ENCODE measurements at regions not wholly inside any gene's neighbourhood (a gene's known extent, or its start where the extent isn't known, plus 50 kb on each side); places are given as distances from the start of the nearest gene placed in this dataset.

DNA sequence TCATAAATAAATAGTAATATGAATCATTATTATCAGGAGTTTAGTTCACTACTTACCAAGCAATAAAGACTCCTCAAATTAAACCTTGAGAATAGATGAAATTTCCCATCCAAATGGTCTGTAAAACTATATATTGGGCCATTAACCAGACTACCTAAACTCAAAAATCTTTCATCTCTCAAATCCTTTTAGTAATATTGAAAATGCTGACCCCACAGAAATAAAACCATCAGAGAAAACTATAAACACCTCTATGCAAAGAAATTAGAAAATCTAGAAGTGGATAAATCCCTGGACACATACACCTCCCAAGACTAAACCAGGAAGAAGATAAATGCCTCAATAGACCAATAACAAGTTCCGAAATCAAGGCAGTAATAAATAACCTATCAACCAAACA, 723.2 kb downstream of the TLE4 start:
- H3K27ac ChIP-seq, result no peak overlapping the region
- no peaks in the 10 kb centered on the region for H3K27me3 ChIP-seq (ENCODE audit: insufficient read depth, low read depth)
- no peak overlapping the region for H3K4me3 ChIP-seq
- H4K20me1 ChIP-seq (ENCODE audit: insufficient read depth), result no peaks in the 10 kb centered on the region
- no peaks in the 10 kb centered on the region for H3K36me3 ChIP-seq (ENCODE audit: low read depth)
- DNase-seq, result no peak
- no peaks in the 10 kb centered on the region for H3F3A ChIP-seq (ENCODE audit: insufficient read depth, low read depth)
- H3K9me2 ChIP-seq (ENCODE audit: insufficient read depth), result no peaks in the 10 kb centered on the region
- H3K79me2 ChIP-seq (ENCODE audit: low read depth), result no peaks in the 10 kb centered on the region
- H2AFZ ChIP-seq, result no peak overlapping the region
- CTCF ChIA-PET, result no interaction called here
- intact Hi-C loops (cut with micrococcal nuclease; ENCODE audit: unreplicated experiment), result no loop called here
- H3K4me2 ChIP-seq, result no peak overlapping the region
- TF ChIP-seq, protein P1, sequence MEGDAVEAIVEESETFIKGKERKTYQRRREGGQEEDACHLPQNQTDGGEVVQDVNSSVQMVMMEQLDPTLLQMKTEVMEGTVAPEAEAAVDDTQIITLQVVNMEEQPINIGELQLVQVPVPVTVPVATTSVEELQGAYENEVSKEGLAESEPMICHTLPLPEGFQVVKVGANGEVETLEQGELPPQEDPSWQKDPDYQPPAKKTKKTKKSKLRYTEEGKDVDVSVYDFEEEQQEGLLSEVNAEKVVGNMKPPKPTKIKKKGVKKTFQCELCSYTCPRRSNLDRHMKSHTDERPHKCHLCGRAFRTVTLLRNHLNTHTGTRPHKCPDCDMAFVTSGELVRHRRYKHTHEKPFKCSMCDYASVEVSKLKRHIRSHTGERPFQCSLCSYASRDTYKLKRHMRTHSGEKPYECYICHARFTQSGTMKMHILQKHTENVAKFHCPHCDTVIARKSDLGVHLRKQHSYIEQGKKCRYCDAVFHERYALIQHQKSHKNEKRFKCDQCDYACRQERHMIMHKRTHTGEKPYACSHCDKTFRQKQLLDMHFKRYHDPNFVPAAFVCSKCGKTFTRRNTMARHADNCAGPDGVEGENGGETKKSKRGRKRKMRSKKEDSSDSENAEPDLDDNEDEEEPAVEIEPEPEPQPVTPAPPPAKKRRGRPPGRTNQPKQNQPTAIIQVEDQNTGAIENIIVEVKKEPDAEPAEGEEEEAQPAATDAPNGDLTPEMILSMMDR (conservative IDR thresholded peaks at IDR 0.05), result no peak
- no peak for TF ChIP-seq EZH2 (IDR thresholded peaks at IDR 0.05; ENCODE audit: low read depth)
- no peaks in the 10 kb centered on the region for H3K4me1 ChIP-seq (replicated peaks; ENCODE audit: insufficient read depth)
- POLR2A ChIA-PET (ENCODE audit: unreplicated experiment), result no interaction called here
- H3K9me3 ChIP-seq (ENCODE audit: insufficient read depth, low read depth), result no peaks in the 10 kb centered on the region
- no TSS peak for BruUV-seq (replicated peaks)

DNA sequence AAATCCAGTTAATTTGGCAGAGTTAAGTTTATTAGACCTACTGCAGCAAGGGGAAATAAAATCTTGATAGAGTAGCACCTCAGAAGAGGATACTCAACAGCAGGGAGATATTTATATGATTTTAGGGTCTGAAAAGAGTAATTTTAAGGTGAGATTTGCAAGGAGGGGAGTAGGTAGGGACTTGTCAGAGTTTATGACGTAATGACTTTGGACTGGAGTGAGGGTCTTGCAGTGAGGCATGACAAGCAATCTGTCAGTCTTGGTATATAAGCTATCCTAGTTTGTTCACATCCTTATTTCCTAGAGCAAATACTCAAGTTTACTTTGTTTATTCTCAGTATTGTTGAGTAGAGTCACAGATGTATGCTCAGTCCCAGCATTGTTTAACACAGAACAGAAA, 722.6 kb downstream of the TLE4 start:
- TF ChIP-seq, protein P1 (conservative IDR thresholded peaks at IDR 0.05), result no peak
- TF ChIP-seq EZH2 (IDR thresholded peaks at IDR 0.05; ENCODE audit: low read depth), result no peak
- Histone ChIP-seq H2AFZ (no peak overlapping the region), H3K27ac (no peak overlapping the region), H3K4me1 (replicated peaks; ENCODE audit: insufficient read depth) (no peaks in the 10 kb centered on the region), H3K79me2 (ENCODE audit: low read depth) (no peaks in the 10 kb centered on the region), H3K9me3 (ENCODE audit: insufficient read depth, low read depth) (no peaks in the 10 kb centered on the region), H3K27me3 (ENCODE audit: insufficient read depth, low read depth) (no peaks in the 10 kb centered on the region), H4K20me1 (ENCODE audit: insufficient read depth) (no peaks in the 10 kb centered on the region), H3K4me3 (no peak overlapping the region), H3K36me3 (ENCODE audit: low read depth) (no peaks in the 10 kb centered on the region), H3K9me2 (ENCODE audit: insufficient read depth) (no peaks in the 10 kb centered on the region), H3K4me2 (no peak overlapping the region), H3F3A (ENCODE audit: insufficient read depth, low read depth) (no peaks in the 10 kb centered on the region)
- CTCF ChIA-PET, result no interaction called here
- intact Hi-C loops (cut with micrococcal nuclease; ENCODE audit: unreplicated experiment), result no loop called here
- no TSS peak for BruUV-seq (replicated peaks)
- POLR2A ChIA-PET (ENCODE audit: unreplicated experiment), result no interaction called here
- DNase-seq, result no peak

GRCh38 chr9:80292231-80292630, 720.5 kb downstream of the TLE4 start:
- ChIA-PET POLR2A (ENCODE audit: unreplicated experiment) (no interaction called here), CTCF (no interaction called here)
- BruUV-seq (replicated peaks), result no TSS peak
- Histone ChIP-seq H3K9me3 (ENCODE audit: insufficient read depth, low read depth) (no peaks in the 10 kb centered on the region), H2AFZ (no peak overlapping the region), H3K27ac (no peak overlapping the region), H3K4me3 (no peak overlapping the region), H3K79me2 (ENCODE audit: low read depth) (no peaks in the 10 kb centered on the region), H3K4me2 (no peak overlapping the region), H3K4me1 (replicated peaks; ENCODE audit: insufficient read depth) (no peaks in the 10 kb centered on the region), H3K9me2 (ENCODE audit: insufficient read depth) (no peaks in the 10 kb centered on the region), H3F3A (ENCODE audit: insufficient read depth, low read depth) (no peaks in the 10 kb centered on the region), H4K20me1 (ENCODE audit: insufficient read depth) (no peaks in the 10 kb centered on the region), H3K27me3 (ENCODE audit: insufficient read depth, low read depth) (no peaks in the 10 kb centered on the region), H3K36me3 (ENCODE audit: low read depth) (no peaks in the 10 kb centered on the region)
- no peak for DNase-seq
- intact Hi-C loops (cut with micrococcal nuclease; ENCODE audit: unreplicated experiment), result no loop called here
- TF ChIP-seq, protein P1 (conservative IDR thresholded peaks at IDR 0.05), result no peak
- no peak for TF ChIP-seq EZH2 (IDR thresholded peaks at IDR 0.05; ENCODE audit: low read depth)
